ENCODE measurements at regions not wholly inside any gene's neighbourhood (a gene's known extent, or its start where the extent isn't known, plus 50 kb on each side); places are given as distances from the start of the nearest gene placed in this dataset.

DNA sequence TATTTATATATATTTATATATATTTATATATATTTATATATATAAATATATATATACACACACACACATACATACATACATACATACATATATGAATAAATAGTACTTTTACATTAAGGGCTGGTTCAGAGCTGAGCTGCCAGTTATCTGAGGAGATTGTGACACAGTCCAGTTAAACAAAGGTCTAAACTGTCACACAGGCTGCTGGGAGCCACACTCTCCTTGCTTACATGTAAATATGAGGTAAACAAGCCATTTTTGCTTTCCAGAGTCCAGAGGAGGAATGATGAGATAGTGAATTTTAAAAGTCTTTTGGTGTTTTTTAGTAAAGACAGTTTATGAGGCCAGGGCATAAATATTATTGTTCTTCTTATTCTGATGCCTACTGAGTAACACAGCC lies 377.5 kb upstream of the PIK3C3 start:
- H3K9me3 ChIP-seq (ENCODE audit: control insufficient read depth, low read length), result no peaks in the 10 kb centered on the region
- no peaks in the 10 kb centered on the region for H3K27me3 ChIP-seq (replicated peaks; ENCODE audit: control insufficient read depth, insufficient read depth, low read length, poor library complexity, severe bottlenecking)
- no peaks in the 10 kb centered on the region for H3K4me1 ChIP-seq (ENCODE audit: control insufficient read depth, insufficient read depth, low read length, poor library complexity, severe bottlenecking)
- no peak overlapping the region for H3K4me3 ChIP-seq (ENCODE audit: insufficient read depth, low read depth, low read length, poor library complexity, severe bottlenecking)
- DNase-seq, result no peak
- no peaks in the 10 kb centered on the region for H3K36me3 ChIP-seq (ENCODE audit: control insufficient read depth, insufficient read depth, low read length)
- no peak overlapping the region for H3K27ac ChIP-seq (ENCODE audit: insufficient read depth, low read length, poor library complexity, severe bottlenecking)

DNA sequence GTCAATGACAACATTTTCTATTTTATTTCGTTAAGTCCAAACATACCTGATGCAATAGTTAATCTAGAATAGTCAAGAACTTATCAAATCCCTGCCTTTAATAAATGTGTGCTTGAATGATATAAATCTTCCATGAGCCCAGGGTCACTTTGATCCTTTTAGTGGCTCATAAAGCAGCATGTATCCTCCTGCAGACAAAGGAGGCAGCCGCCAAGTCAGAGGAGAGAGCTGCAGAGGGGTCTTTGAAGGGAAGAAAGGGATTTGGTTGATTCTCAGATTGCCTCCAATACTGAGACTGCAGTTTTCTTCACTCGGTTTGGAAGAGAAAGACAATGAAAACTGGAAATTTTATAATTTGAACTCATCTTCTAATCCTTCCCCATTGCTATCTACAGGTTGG lies 378.4 kb upstream of the PIK3C3 start:
- no peak for DNase-seq
- Histone ChIP-seq H3K27me3 (replicated peaks; ENCODE audit: control insufficient read depth, insufficient read depth, low read length, poor library complexity, severe bottlenecking) (no peaks in the 10 kb centered on the region), H3K4me3 (ENCODE audit: insufficient read depth, low read depth, low read length, poor library complexity, severe bottlenecking) (no peak overlapping the region), H3K36me3 (ENCODE audit: control insufficient read depth, insufficient read depth, low read length) (no peaks in the 10 kb centered on the region), H3K9me3 (ENCODE audit: control insufficient read depth, low read length) (no peaks in the 10 kb centered on the region), H3K27ac (ENCODE audit: insufficient read depth, low read length, poor library complexity, severe bottlenecking) (no peak overlapping the region), H3K4me1 (ENCODE audit: control insufficient read depth, insufficient read depth, low read length, poor library complexity, severe bottlenecking) (no peaks in the 10 kb centered on the region)

DNA sequence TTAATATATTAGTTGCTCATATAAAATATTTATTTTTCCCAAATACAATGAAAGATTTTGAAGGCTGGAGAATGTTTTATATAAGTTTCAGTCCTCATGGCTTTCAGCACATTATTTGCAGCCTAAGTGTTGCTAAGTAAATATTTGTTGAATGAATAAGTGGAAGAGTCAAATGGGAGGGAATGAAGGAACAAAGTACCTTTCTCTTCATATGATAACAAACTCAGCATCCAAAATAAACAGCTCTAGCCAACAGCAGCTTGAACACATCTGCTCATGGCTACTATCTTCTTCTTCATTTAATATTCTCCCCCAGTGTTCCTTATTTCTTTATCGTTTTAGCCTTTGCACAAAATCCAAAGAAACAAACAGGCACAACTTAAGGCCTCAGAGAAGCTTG lies 385.2 kb upstream of the PIK3C3 start:
- no peaks in the 10 kb centered on the region for H3K4me1 ChIP-seq (ENCODE audit: control insufficient read depth, insufficient read depth, low read length, poor library complexity, severe bottlenecking)
- H3K27me3 ChIP-seq (replicated peaks; ENCODE audit: control insufficient read depth, insufficient read depth, low read length, poor library complexity, severe bottlenecking), result no peaks in the 10 kb centered on the region
- DNase-seq, result no peak

DNA sequence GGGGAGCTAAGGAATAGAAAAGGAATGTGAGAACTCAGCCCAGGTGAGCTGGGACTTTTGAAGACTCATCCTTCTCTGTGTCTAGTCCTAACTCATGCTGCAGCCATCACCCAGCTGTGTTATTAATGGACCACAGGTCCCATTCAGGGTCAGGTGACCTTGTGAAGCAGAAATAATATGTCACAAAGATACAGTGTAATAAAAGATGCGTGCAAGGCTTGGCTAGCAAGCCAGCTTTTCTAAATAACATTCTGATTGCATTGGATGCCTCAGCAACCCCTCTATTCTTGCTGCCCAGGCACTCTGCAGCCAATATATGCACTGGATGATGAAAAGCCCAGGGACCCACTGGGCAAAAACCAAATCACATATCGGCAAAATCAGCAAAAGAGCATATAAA lies 393.1 kb upstream of the PIK3C3 start:
- Histone ChIP-seq H3K27ac (ENCODE audit: insufficient read depth, low read length, poor library complexity, severe bottlenecking) (no peak overlapping the region), H3K27me3 (replicated peaks; ENCODE audit: control insufficient read depth, insufficient read depth, low read length, poor library complexity, severe bottlenecking) (no peaks in the 10 kb centered on the region), H3K9me3 (ENCODE audit: control insufficient read depth, low read length) (no peaks in the 10 kb centered on the region), H3K4me3 (ENCODE audit: insufficient read depth, low read depth, low read length, poor library complexity, severe bottlenecking) (no peak overlapping the region), H3K4me1 (ENCODE audit: control insufficient read depth, insufficient read depth, low read length, poor library complexity, severe bottlenecking) (no peaks in the 10 kb centered on the region), H3K36me3 (ENCODE audit: control insufficient read depth, insufficient read depth, low read length) (no peaks in the 10 kb centered on the region)
- DNase-seq, result no peak

More for the DNA sequence above, 385.2 kb upstream of the PIK3C3 start:
- H3K4me3 ChIP-seq (ENCODE audit: insufficient read depth, low read depth, low read length, poor library complexity, severe bottlenecking), result no peak overlapping the region
- H3K9me3 ChIP-seq (ENCODE audit: control insufficient read depth, low read length), result no peaks in the 10 kb centered on the region
- no peaks in the 10 kb centered on the region for H3K36me3 ChIP-seq (ENCODE audit: control insufficient read depth, insufficient read depth, low read length)
- no peak overlapping the region for H3K27ac ChIP-seq (ENCODE audit: insufficient read depth, low read length, poor library complexity, severe bottlenecking)

DNA sequence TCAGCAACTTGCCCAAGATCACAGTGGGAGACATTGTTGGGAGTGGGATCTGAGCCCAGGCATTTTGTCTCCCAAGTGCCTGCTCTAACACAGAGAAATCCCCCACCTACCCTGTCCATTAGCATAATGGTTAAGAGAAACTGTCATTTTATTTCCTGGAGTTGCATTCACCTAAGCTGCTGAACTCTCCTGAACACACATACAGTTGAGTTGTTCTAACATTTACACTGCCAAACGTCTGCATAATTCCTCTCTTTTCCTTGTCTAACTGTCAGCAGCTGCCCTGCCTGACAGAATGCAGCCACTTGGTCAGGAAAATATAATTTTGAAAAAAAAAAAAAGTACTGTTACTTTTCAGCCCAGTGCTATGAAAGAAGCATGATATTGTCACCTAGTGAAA lies 396.3 kb upstream of the PIK3C3 start:
- no peak overlapping the region for H3K27ac ChIP-seq (ENCODE audit: insufficient read depth, low read length, poor library complexity, severe bottlenecking)
- H3K4me3 ChIP-seq (ENCODE audit: insufficient read depth, low read depth, low read length, poor library complexity, severe bottlenecking), result no peak overlapping the region
- no peak for DNase-seq
- H3K4me1 ChIP-seq (ENCODE audit: control insufficient read depth, insufficient read depth, low read length, poor library complexity, severe bottlenecking), result no peaks in the 10 kb centered on the region
- no peaks in the 10 kb centered on the region for H3K9me3 ChIP-seq (ENCODE audit: control insufficient read depth, low read length)
- no peaks in the 10 kb centered on the region for H3K27me3 ChIP-seq (replicated peaks; ENCODE audit: control insufficient read depth, insufficient read depth, low read length, poor library complexity, severe bottlenecking)
- no peaks in the 10 kb centered on the region for H3K36me3 ChIP-seq (ENCODE audit: control insufficient read depth, insufficient read depth, low read length)

DNA sequence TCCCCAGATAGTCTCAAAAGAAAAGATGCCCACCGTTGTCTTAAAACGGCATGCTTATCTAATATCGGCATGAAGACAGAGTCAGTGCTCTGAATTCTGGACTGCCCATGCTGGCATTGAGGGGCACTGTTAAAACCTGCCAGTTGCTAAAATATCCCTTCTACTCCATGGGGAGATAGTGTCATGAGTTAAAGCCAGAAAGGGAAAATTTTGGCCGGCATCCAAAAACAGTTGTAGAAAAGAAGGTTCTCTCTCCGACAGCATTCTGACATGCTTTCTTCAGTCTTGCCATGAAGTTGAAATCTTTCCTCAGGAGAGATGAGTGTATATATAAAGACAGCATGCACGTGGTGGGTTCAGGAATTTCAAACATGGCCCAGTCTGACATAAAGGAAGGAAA lies 401.3 kb upstream of the PIK3C3 start:
- Histone ChIP-seq H3K9me3 (ENCODE audit: control insufficient read depth, low read length) (no peaks in the 10 kb centered on the region), H3K4me1 (ENCODE audit: control insufficient read depth, insufficient read depth, low read length, poor library complexity, severe bottlenecking) (no peaks in the 10 kb centered on the region), H3K36me3 (ENCODE audit: control insufficient read depth, insufficient read depth, low read length) (no peaks in the 10 kb centered on the region), H3K27ac (ENCODE audit: insufficient read depth, low read length, poor library complexity, severe bottlenecking) (no peak overlapping the region), H3K4me3 (ENCODE audit: insufficient read depth, low read depth, low read length, poor library complexity, severe bottlenecking) (no peak overlapping the region), H3K27me3 (replicated peaks; ENCODE audit: control insufficient read depth, insufficient read depth, low read length, poor library complexity, severe bottlenecking) (no peaks in the 10 kb centered on the region)
- DNase-seq, result no peak

DNA sequence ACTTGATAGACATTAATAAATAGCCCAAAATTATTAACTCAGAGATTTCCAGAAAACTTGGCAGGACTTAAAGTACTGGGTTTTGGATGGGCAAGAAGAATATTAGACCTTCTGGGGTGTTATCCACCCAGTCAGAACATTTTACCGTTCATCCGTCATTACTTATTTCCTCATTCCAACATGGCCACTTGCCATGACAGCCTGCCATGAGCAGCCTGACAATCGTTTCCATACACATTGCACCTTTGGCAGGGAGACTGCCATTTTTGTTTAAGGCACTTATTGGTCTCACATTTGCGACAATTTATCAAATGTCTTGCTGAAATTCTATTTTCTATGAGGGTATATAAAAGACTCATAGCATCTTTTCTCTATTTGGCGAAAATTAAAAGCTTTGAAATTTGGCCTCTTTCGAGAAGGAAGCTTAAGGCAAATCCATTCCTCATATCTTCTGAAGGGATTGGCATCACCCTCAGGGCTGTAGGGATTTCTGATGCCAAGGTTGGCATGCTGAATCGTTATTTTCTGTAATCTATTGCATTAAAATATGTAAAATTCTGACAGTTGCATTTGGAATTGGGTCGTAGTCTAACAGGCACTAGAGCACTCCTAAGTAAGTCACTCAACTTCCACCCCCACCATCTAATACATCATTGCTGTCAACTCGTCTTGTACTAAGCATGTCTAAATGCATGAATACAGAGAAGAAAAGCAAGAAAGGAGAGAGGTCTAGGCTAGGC lies 406.3 kb upstream of the PIK3C3 start:
- Histone ChIP-seq H3K36me3 (ENCODE audit: control insufficient read depth, insufficient read depth, low read length) (no peaks in the 10 kb centered on the region), H3K9me3 (ENCODE audit: control insufficient read depth, low read length) (no peaks in the 10 kb centered on the region), H3K4me1 (ENCODE audit: control insufficient read depth, insufficient read depth, low read length, poor library complexity, severe bottlenecking) (no peaks in the 10 kb centered on the region), H3K4me3 (ENCODE audit: insufficient read depth, low read depth, low read length, poor library complexity, severe bottlenecking) (no peak overlapping the region), H3K27me3 (replicated peaks; ENCODE audit: control insufficient read depth, insufficient read depth, low read length, poor library complexity, severe bottlenecking) (no peaks in the 10 kb centered on the region), H3K27ac (ENCODE audit: insufficient read depth, low read length, poor library complexity, severe bottlenecking) (no peak overlapping the region)
- DNase-seq, result no peak

DNA sequence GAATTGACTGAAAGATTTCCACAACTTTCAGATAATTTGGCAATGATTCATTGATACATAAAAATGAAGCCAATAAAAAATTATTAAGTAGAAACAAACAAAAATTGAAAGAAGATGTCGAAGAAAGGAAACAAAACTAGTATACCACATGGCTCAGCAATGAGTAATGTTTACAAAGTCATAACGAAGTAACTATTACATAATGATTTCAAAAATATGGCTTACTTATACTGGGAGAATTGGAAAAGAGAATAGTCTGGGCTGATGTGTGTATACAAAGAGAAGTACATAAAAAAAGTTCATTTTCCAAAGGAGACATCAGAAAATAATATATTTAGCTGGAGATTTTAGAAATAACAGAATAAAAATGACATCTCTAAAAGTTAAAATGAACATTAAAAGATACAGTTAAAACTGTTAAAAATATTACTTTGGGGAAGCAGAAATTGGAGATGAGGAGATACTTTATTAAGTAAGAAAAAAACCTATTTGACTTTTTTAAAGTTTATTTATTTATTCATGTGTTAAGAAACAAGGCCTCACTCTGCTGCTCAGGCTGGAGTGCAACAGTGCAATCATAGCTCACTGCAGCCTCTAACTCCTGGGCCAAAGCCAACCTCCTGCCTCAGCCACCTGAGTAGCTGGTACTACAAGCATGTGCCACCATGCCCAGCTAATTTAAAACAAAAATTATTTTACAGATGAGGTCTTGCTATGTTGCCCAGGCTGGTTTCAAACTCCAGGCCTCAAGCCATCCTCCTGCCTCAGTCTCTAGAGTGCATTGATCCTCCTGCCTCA lies 409.7 kb upstream of the PIK3C3 start:
- no peaks in the 10 kb centered on the region for H3K36me3 ChIP-seq (ENCODE audit: control insufficient read depth, insufficient read depth, low read length)
- H3K27me3 ChIP-seq (replicated peaks; ENCODE audit: control insufficient read depth, insufficient read depth, low read length, poor library complexity, severe bottlenecking), result no peaks in the 10 kb centered on the region
- no peak overlapping the region for H3K27ac ChIP-seq (ENCODE audit: insufficient read depth, low read length, poor library complexity, severe bottlenecking)
- DNase-seq, result no peak
- H3K4me1 ChIP-seq (ENCODE audit: control insufficient read depth, insufficient read depth, low read length, poor library complexity, severe bottlenecking), result no peaks in the 10 kb centered on the region
- H3K4me3 ChIP-seq (ENCODE audit: insufficient read depth, low read depth, low read length, poor library complexity, severe bottlenecking), result no peak overlapping the region
- no peaks in the 10 kb centered on the region for H3K9me3 ChIP-seq (ENCODE audit: control insufficient read depth, low read length)

DNA sequence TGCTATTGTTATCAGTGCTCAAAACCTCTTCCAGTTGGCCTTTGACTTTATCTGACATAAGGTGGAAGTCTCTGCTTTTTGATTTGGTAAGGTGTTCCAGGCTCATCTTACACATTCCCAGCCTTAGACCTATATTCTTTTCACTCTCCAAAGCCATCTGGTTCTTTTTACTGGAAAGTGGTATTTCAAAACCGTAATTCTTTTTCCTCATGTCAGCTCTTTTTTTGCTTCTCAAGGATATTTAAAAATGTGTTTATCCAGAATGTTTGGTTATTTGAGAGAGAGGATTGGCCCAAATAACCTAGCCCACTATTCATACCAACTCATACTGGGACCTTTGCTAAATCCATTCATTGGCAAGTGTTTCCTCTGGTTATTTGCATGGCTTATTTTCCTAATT lies 411.2 kb upstream of the PIK3C3 start:
- no peaks in the 10 kb centered on the region for H3K27me3 ChIP-seq (replicated peaks; ENCODE audit: control insufficient read depth, insufficient read depth, low read length, poor library complexity, severe bottlenecking)
- H3K4me1 ChIP-seq (ENCODE audit: control insufficient read depth, insufficient read depth, low read length, poor library complexity, severe bottlenecking), result no peaks in the 10 kb centered on the region
- no peaks in the 10 kb centered on the region for H3K9me3 ChIP-seq (ENCODE audit: control insufficient read depth, low read length)
- no peak overlapping the region for H3K27ac ChIP-seq (ENCODE audit: insufficient read depth, low read length, poor library complexity, severe bottlenecking)
- no peaks in the 10 kb centered on the region for H3K36me3 ChIP-seq (ENCODE audit: control insufficient read depth, insufficient read depth, low read length)
- H3K4me3 ChIP-seq (ENCODE audit: insufficient read depth, low read depth, low read length, poor library complexity, severe bottlenecking), result no peak overlapping the region
- no peak for DNase-seq

DNA sequence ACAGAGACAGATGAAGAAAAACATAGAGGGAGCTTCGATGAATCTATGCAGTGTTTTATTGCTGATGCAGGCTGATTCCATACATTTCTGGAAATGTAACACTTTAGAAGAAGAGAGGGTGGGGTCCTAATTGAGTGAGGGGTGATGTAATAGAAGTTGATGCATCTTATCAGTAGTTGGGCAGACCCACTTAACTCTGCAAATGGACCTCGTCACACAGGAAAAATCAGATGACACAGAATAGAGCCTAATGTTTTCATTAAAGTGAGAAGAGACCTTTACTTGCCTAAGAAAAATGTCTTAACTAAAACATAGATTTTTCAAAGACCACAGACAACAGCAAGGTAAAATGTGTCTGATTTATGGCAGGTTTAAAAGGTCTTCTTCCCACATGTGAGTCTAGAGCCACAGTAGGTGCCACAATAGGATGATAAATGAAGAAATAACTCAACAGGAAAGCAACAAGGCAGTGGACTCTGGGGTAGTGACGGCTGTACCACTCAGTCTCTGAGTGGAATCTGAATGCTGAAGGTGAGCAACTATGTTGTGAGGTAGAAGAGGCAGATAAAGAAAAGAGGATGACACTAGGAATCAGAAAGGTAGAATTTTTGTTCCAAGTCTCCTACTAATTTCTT lies 414.7 kb upstream of the PIK3C3 start:
- H3K36me3 ChIP-seq (ENCODE audit: control insufficient read depth, insufficient read depth, low read length), result no peaks in the 10 kb centered on the region
- DNase-seq, result no peak
- H3K4me3 ChIP-seq (ENCODE audit: insufficient read depth, low read depth, low read length, poor library complexity, severe bottlenecking), result no peak overlapping the region
- no peaks in the 10 kb centered on the region for H3K27me3 ChIP-seq (replicated peaks; ENCODE audit: control insufficient read depth, insufficient read depth, low read length, poor library complexity, severe bottlenecking)
- H3K4me1 ChIP-seq (ENCODE audit: control insufficient read depth, insufficient read depth, low read length, poor library complexity, severe bottlenecking), result no peaks in the 10 kb centered on the region
- no peaks in the 10 kb centered on the region for H3K9me3 ChIP-seq (ENCODE audit: control insufficient read depth, low read length)
- H3K27ac ChIP-seq (ENCODE audit: insufficient read depth, low read length, poor library complexity, severe bottlenecking), result no peak overlapping the region

All from effector memory CD4-positive, alpha-beta T cell (primary cell).